Peyer's patch (tissue), 4 donors: ENCODE measurements at regions not wholly inside any gene's neighbourhood (a gene's known extent, or its start where the extent isn't known, plus 50 kb on each side); places are given as distances from the start of the nearest gene placed in this dataset.

Experiments used
- POLR2A ChIP-seq, 2 donors: fragments of 450-650 bp; IDR thresholded peaks; one replicate each; pipeline ENCODE4 v1.5.1; 2017; ENCODE audit warnings: antibody characterized with exemption in 2 of 2, mild to moderate bottlenecking in 2 of 2, moderate library complexity in 2 of 2
- TF ChIP-seq, protein P1 (sequence below), 6 experiments: fragments of 450-650 bp in 4 of 6; fragments of 200-600 bp in 2 of 6; sonication (generic) in 1 of 6; IDR thresholded peaks; one replicate each; pipeline ENCODE4 v1.5.1; 2017 to 2019; ENCODE audit warnings: antibody characterized with exemption in 6 of 6, mild to moderate bottlenecking in 3 of 6, moderate library complexity in 1 of 6

- no peak for TF ChIP-seq POLR2A (IDR thresholded peaks at IDR 0.05)
- TF ChIP-seq, protein P1, sequence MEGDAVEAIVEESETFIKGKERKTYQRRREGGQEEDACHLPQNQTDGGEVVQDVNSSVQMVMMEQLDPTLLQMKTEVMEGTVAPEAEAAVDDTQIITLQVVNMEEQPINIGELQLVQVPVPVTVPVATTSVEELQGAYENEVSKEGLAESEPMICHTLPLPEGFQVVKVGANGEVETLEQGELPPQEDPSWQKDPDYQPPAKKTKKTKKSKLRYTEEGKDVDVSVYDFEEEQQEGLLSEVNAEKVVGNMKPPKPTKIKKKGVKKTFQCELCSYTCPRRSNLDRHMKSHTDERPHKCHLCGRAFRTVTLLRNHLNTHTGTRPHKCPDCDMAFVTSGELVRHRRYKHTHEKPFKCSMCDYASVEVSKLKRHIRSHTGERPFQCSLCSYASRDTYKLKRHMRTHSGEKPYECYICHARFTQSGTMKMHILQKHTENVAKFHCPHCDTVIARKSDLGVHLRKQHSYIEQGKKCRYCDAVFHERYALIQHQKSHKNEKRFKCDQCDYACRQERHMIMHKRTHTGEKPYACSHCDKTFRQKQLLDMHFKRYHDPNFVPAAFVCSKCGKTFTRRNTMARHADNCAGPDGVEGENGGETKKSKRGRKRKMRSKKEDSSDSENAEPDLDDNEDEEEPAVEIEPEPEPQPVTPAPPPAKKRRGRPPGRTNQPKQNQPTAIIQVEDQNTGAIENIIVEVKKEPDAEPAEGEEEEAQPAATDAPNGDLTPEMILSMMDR (IDR thresholded peaks at IDR 0.05) = no peak
Measured at GRCh38 chr2:8236391-8236790, 445.5 kb upstream of the ID2 start.
